IMR-90 (cell line): ENCODE measurements at regions not wholly inside any gene's neighbourhood (a gene's known extent, or its start where the extent isn't known, plus 50 kb on each side); places are given as distances from the start of the nearest gene placed in this dataset.

Experiments
- ATAC-seq: fragments of 200-7000 bp; cut with Tn5 transposase; 2 replicates; pipeline ENCODE4 v1.9.1; 2020; ENCODE audit warnings: low read depth, mild to moderate bottlenecking, moderate library complexity
- BruUV-seq: library from RNA; stranded (reverse); fragments of 400-500 nt; replicated peaks from 2 replicates; lab custom pipeline; 2021; lab: Mats Ljungman, UMichigan
- CTCF ChIA-PET: fragments of 300-600 bp; formaldehyde crosslinking; extraction: SDS; loops from one replicate; lab custom pipeline; 2021; ENCODE audit warnings: antibody characterized with exemption; lab: Yijun Ruan, JAX
- POLR2A ChIA-PET: fragments of 300-600 bp; sonication (Branson Sonifier 250); formaldehyde crosslinking; loops from one replicate; lab custom pipeline; 2022; ENCODE audit warnings: antibody characterized with exemption; ENCODE audit not compliant: unreplicated experiment; lab: Charles Lee
- DNase-seq: peaks from one replicate; pipeline ENCODE4 v3.0.0; 2013
- H2AFZ ChIP-seq: replicated peaks from 2 replicates; pipeline ENCODE3; 2013; ENCODE audit warnings: low read length, mild to moderate bottlenecking; ENCODE audit not compliant: poor library complexity
- H2AK5ac ChIP-seq: 2 replicates; pipeline ENCODE4 v1.6.1; 2013; ENCODE audit warnings: low read depth, low read length, inconsistent platforms
- H2AK9ac ChIP-seq: replicated peaks from 2 replicates; pipeline ENCODE3; 2013; ENCODE audit warnings: mild to moderate bottlenecking, low read depth, low read length, moderate library complexity; ENCODE audit not compliant: poor library complexity
- H2BK120ac ChIP-seq: 2 replicates; pipeline ENCODE4 v1.6.1; 2013; ENCODE audit warnings: low read depth, low read length, inconsistent platforms
- H2BK15ac ChIP-seq: 3 replicates; pipeline ENCODE4 v1.6.1; 2013; ENCODE audit warnings: low read depth, low read length, inconsistent platforms
- H2BK20ac ChIP-seq: 2 replicates; pipeline ENCODE4 v1.6.1; 2013; ENCODE audit warnings: low read depth, mild to moderate bottlenecking, inconsistent platforms, low read length, moderate library complexity
- H2BK5ac ChIP-seq: 2 replicates; pipeline ENCODE4 v1.6.1; 2013; ENCODE audit warnings: mild to moderate bottlenecking, low read depth, low read length, inconsistent platforms; ENCODE audit not compliant: poor library complexity, severe bottlenecking
- H3K14ac ChIP-seq: replicated peaks from 2 replicates; pipeline ENCODE4 v1.6.1; 2013; ENCODE audit warnings: low read depth, low read length, inconsistent platforms
- H3K18ac ChIP-seq: 2 replicates; pipeline ENCODE4 v1.6.1; 2013; ENCODE audit warnings: low read depth, low read length, control low read depth
- H3K23ac ChIP-seq: 2 replicates; pipeline ENCODE4 v1.6.1; 2013; ENCODE audit warnings: low read depth, low read length, inconsistent platforms
- H3K27ac ChIP-seq: 2 replicates; pipeline ENCODE4 v1.5.1; 2013; ENCODE audit warnings: mild to moderate bottlenecking, control low read depth, low read length; ENCODE audit not compliant: insufficient read depth
- H3K27me3 ChIP-seq: 2 replicates; pipeline ENCODE4 v1.6.1; 2013; ENCODE audit warnings: low read length; ENCODE audit not compliant: control insufficient read depth, insufficient read depth
- H3K36me3 ChIP-seq: 2 replicates; pipeline ENCODE4 v1.6.1; 2013; ENCODE audit warnings: low read length, mixed read lengths; ENCODE audit not compliant: control insufficient read depth, insufficient read depth
- H3K4ac ChIP-seq: 2 replicates; pipeline ENCODE4 v1.6.1; 2013; ENCODE audit warnings: low read depth, low read length, inconsistent platforms
- H3K4me1 ChIP-seq: 2 replicates; pipeline ENCODE4 v1.6.1; 2013; ENCODE audit warnings: low read length, mixed read lengths; ENCODE audit not compliant: control insufficient read depth, insufficient read depth
- H3K4me2 ChIP-seq: 2 replicates; pipeline ENCODE4 v1.6.1; 2013; ENCODE audit warnings: low read depth, mild to moderate bottlenecking, control low read depth, low read length, moderate library complexity
- H3K4me3 ChIP-seq: 2 replicates; pipeline ENCODE4 v1.5.1; 2013; ENCODE audit warnings: low read depth, mild to moderate bottlenecking, control low read depth, low read length, moderate library complexity; ENCODE audit not compliant: insufficient read depth
- H3K56ac ChIP-seq: 2 replicates; pipeline ENCODE4 v1.6.1; 2013; ENCODE audit warnings: low read length, inconsistent platforms; ENCODE audit not compliant: insufficient read depth; ENCODE audit errors: extremely low read depth
- H3K79me1 ChIP-seq, 2 experiments: 2 replicates each; pipeline ENCODE4 v1.6.1; 2013; ENCODE audit warnings: low read length in 2 of 2, inconsistent platforms in 1 of 2, low read depth in 1 of 2
- H3K9ac ChIP-seq: 2 replicates; pipeline ENCODE4 v1.6.1; 2013; ENCODE audit warnings: low read depth, low read length, control low read depth
- H3K9me1 ChIP-seq: 2 replicates; pipeline ENCODE4 v1.6.1; 2013; ENCODE audit warnings: low read length, inconsistent platforms; ENCODE audit not compliant: insufficient read depth
- H3K9me3 ChIP-seq: 2 replicates; pipeline ENCODE4 v1.6.1; 2013; ENCODE audit warnings: low read length; ENCODE audit not compliant: control insufficient read depth, insufficient read depth
- H4K20me1 ChIP-seq: 2 replicates; pipeline ENCODE4 v1.6.1; 2013; ENCODE audit warnings: low read length, inconsistent platforms; ENCODE audit not compliant: insufficient read depth
- H4K5ac ChIP-seq: 2 replicates; pipeline ENCODE4 v1.6.1; 2013; ENCODE audit warnings: mild to moderate bottlenecking, low read depth, low read length, control low read depth
- H4K8ac ChIP-seq, 2 experiments: 2 replicates each; pipeline ENCODE4 v1.6.1; 2013; ENCODE audit warnings: low read depth in 2 of 2, low read length in 2 of 2, control low read depth in 1 of 2, inconsistent platforms in 1 of 2
- H4K91ac ChIP-seq: 2 replicates; pipeline ENCODE4 v1.6.1; 2013; ENCODE audit warnings: low read depth, low read length, inconsistent platforms; ENCODE audit not compliant: insufficient read depth
- CEBPB ChIP-seq: IDR thresholded peaks from 2 replicates; pipeline ENCODE4 v1.6.1; 2012; ENCODE audit warnings: low read depth, low read length, improper control_type of control experiment
- SMC3 ChIP-seq: fragments of 150-350 bp; IDR thresholded peaks from 2 replicates; pipeline ENCODE4 v1.6.1; 2016; ENCODE audit warnings: low read depth, mild to moderate bottlenecking, antibody characterized with exemption, low read length, moderate library complexity
- WGBS, 2 experiments: methylation state at CpG; one replicate each; pipeline versions ENCODE4 v1.1.5 to v1.1.7; 2013; ENCODE audit warnings: missing lambda C conversion rate in 2 of 2; ENCODE audit not compliant: insufficient read length in 1 of 2; ENCODE audit errors: extremely low coverage in 2 of 2; 5-methylcytosine and 5-hydroxymethylcytosine counted together
- dilution Hi-C: fragments of 300-500 bp; cut with HindIII; formaldehyde crosslinking; loops from one replicate; pipeline ENCODE4 v1.14.3; 2018; ENCODE audit warnings: low sequenced_read_pairs; ENCODE audit not compliant: unreplicated experiment
- in situ Hi-C: fragments of 300-500 bp; cut with MboI; formaldehyde crosslinking; loops from 3 replicates; pipeline ENCODE4 v1.14.3; 2019; ENCODE audit warnings: low sequenced_read_pairs, inconsistent platforms, mixed read lengths
- intact Hi-C: fragments of 100-400 bp; cut with micrococcal nuclease; formaldehyde crosslinking; loops from 2 replicates; pipeline ENCODE4 v1.10.0; 2022

GRCh38 chr12:127685931-127686330 is 581.0 kb upstream of the TMEM132C start:
- no peak overlapping the region for H3K9ac ChIP-seq
- ChIA-PET POLR2A (no interaction called here), CTCF (interaction anchor here (1.1 kb wide), 1 partner anchor 9 kb away, joined by 3 read pairs; no protein-coding TSS in a partner anchor)
- no peak overlapping the region for H2BK5ac ChIP-seq
- DNase-seq, result no peak
- H3K36me3 ChIP-seq, result no peaks in the 10 kb centered on the region
- no peak overlapping the region for H4K91ac ChIP-seq
- no peak overlapping the region for H2BK120ac ChIP-seq
- no peak overlapping the region for H3K4me2 ChIP-seq
- BruUV-seq, result no TSS peak
- dilution Hi-C loops, result no loop called here
- H2AFZ ChIP-seq, result no peak overlapping the region
- H3K56ac ChIP-seq, result no peak overlapping the region
- TF ChIP-seq CEBPB (no peak), SMC3 (no peak)
- H3K27me3 ChIP-seq, result no peaks in the 10 kb centered on the region
- no peaks in the 10 kb centered on the region for H3K9me1 ChIP-seq
- H4K8ac ChIP-seq, result no peak overlapping the region
- no peak overlapping the region for H2AK9ac ChIP-seq
- H3K4me1 ChIP-seq, result no peaks in the 10 kb centered on the region
- ATAC-seq, result no peak
- H3K18ac ChIP-seq, result no peak overlapping the region
- no peaks in the 10 kb centered on the region for H3K79me1 ChIP-seq
- H3K4ac ChIP-seq, result no peak overlapping the region
- no peak overlapping the region for H3K27ac ChIP-seq
- H2BK15ac ChIP-seq, result no peak overlapping the region
- H3K9me3 ChIP-seq, result peaks cover 2% of the 10 kb centered on the region; the same call in 1 of the 2 replicates
- H4K20me1 ChIP-seq, result no peaks in the 10 kb centered on the region
- H3K23ac ChIP-seq, result no peak overlapping the region
- no peak overlapping the region for H4K5ac ChIP-seq
- no peak overlapping the region for H3K4me3 ChIP-seq
- WGBS, 2 experiments, result no CpG with 5 or more reads among the region's 9 CpGs
- intact Hi-C loops, result loop anchor here (10.0 kb wide), 1 partner anchor 601 kb away; no protein-coding TSS in a partner anchor
- no peak overlapping the region for H3K14ac ChIP-seq
- no peak overlapping the region for H2AK5ac ChIP-seq
- in situ Hi-C loops, result loop anchor here (10.0 kb wide), 1 partner anchor 201 kb away; no protein-coding TSS in a partner anchor
- no peak overlapping the region for H2BK20ac ChIP-seq
